GM23248 (cell line): ENCODE measurements at regions not wholly inside any gene's neighbourhood (a gene's known extent, or its start where the extent isn't known, plus 50 kb on each side); places are given as distances from the start of the nearest gene placed in this dataset.

ENCODE experiments used
- DNase-seq: peaks from one replicate; pipeline ENCODE4 v3.0.0-alpha.2; 2015
- H2AFZ ChIP-seq: fragments of 200-600 bp; sonication (generic); 2 replicates; pipeline ENCODE4 v1.6.1; 2016; ENCODE audit warnings: antibody characterized with exemption
- H3F3A ChIP-seq: fragments of 200-600 bp; sonication (generic); 2 replicates; pipeline ENCODE4 v1.6.1; 2016; ENCODE audit warnings: mild to moderate bottlenecking, antibody characterized with exemption, mixed run types; ENCODE audit not compliant: insufficient read depth
- H3K27ac ChIP-seq: fragments of 200-600 bp; sonication (generic); 2 replicates; pipeline ENCODE4 v1.5.1; 2016; ENCODE audit warnings: mild to moderate bottlenecking
- H3K27me3 ChIP-seq: fragments of 200-600 bp; sonication (generic); replicated peaks from 2 replicates; pipeline ENCODE4 v1.6.1; 2016; ENCODE audit warnings: mild to moderate bottlenecking; ENCODE audit not compliant: insufficient read depth
- H3K36me3 ChIP-seq: fragments of 200-600 bp; sonication (generic); 2 replicates; pipeline ENCODE4 v1.6.1; 2016; ENCODE audit warnings: low read depth, mild to moderate bottlenecking
- H3K4me1 ChIP-seq: fragments of 200-600 bp; sonication (generic); 2 replicates; pipeline ENCODE4 v1.6.1; 2016; ENCODE audit warnings: mild to moderate bottlenecking; ENCODE audit not compliant: insufficient read depth
- H3K4me2 ChIP-seq: fragments of 200-600 bp; sonication (generic); one replicate; pipeline ENCODE4 v1.6.1; 2016; ENCODE audit warnings: mild to moderate bottlenecking; ENCODE audit not compliant: unreplicated experiment
- H3K4me3 ChIP-seq: fragments of 200-600 bp; sonication (generic); 2 replicates; pipeline ENCODE4 v1.5.1; 2016; ENCODE audit warnings: mild to moderate bottlenecking
- H3K79me2 ChIP-seq: fragments of 200-600 bp; sonication (generic); 2 replicates; pipeline ENCODE4 v1.6.1; 2016; ENCODE audit warnings: mild to moderate bottlenecking; ENCODE audit not compliant: insufficient read depth
- H3K9ac ChIP-seq: fragments of 200-600 bp; sonication (generic); 2 replicates; pipeline ENCODE4 v1.6.1; 2016; ENCODE audit warnings: mild to moderate bottlenecking
- H3K9me2 ChIP-seq: fragments of 200-600 bp; sonication (generic); 2 replicates; pipeline ENCODE4 v1.6.1; 2016; ENCODE audit warnings: mixed run types, mild to moderate bottlenecking, moderate library complexity; ENCODE audit not compliant: insufficient read depth
- H3K9me3 ChIP-seq: fragments of 200-600 bp; sonication (generic); one replicate; pipeline ENCODE4 v1.6.1; 2017; ENCODE audit warnings: low read depth
- H4K20me1 ChIP-seq: fragments of 200-600 bp; sonication (generic); 2 replicates; pipeline ENCODE4 v1.6.0; 2016; ENCODE audit not compliant: insufficient read depth
- EZH2 ChIP-seq: fragments of 200-600 bp; sonication (generic); IDR thresholded peaks from 2 replicates; pipeline ENCODE4 v1.6.1; 2018; ENCODE audit warnings: antibody characterized with exemption, mild to moderate bottlenecking; ENCODE audit not compliant: insufficient read depth, poor library complexity, severe bottlenecking
- EZH2phosphoT487 ChIP-seq: fragments of 200-600 bp; sonication (generic); IDR thresholded peaks from 2 replicates; pipeline ENCODE4 v1.6.1; 2018; ENCODE audit warnings: antibody characterized with exemption, moderate library complexity, mild to moderate bottlenecking, low read depth; ENCODE audit not compliant: insufficient read depth
- WGBS, 2 experiments: methylation state at CpG; one replicate each; pipeline ENCODE4 v1.1.6; 2015 to 2017; ENCODE audit warnings: low lambda C conversion rate in 2 of 2, low coverage in 1 of 2; ENCODE audit errors: missing lambda C conversion rate in 2 of 2; 5-methylcytosine and 5-hydroxymethylcytosine counted together
- in situ Hi-C: fragments of 300-500 bp; cut with MboI; formaldehyde crosslinking; loops from 2 replicates; pipeline ENCODE4 v1.15.0; 2020

- WGBS, 2 experiments: 50 to 52% methylated on average over 2 of the region's 2 CpGs
- Histone ChIP-seq H3K27me3 (no peaks in the 10 kb centered on the region), H3K27ac (no peak overlapping the region), H3K9me2 (no peaks in the 10 kb centered on the region), H3K79me2 (no peaks in the 10 kb centered on the region), H3K9me3 (no peaks in the 10 kb centered on the region), H3K4me2 (no peak overlapping the region), H3K36me3 (no peaks in the 10 kb centered on the region), H3K4me3 (no peak overlapping the region), H4K20me1 (no peaks in the 10 kb centered on the region), H3F3A (no peaks in the 10 kb centered on the region), H3K4me1 (no peaks in the 10 kb centered on the region), H2AFZ (no peak overlapping the region), H3K9ac (no peak overlapping the region)
- TF ChIP-seq EZH2phosphoT487: no peak
- TF ChIP-seq EZH2: no peak
- DNase-seq: no peak
- in situ Hi-C loops: loop anchor here (25.0 kb wide), 1 partner anchor 99 kb away; no protein-coding TSS in a partner anchor
These were observed 336.1 kb downstream of the MLLT3 start for GRCh38 chr9:20286154-20286700.

- Histone ChIP-seq H4K20me1 (no peaks in the 10 kb centered on the region), H3K9me3 (no peaks in the 10 kb centered on the region), H3K9me2 (no peaks in the 10 kb centered on the region), H3K27me3 (no peaks in the 10 kb centered on the region), H3F3A (no peaks in the 10 kb centered on the region), H3K4me3 (no peak overlapping the region), H3K9ac (no peak overlapping the region), H2AFZ (no peak overlapping the region), H3K4me1 (no peaks in the 10 kb centered on the region), H3K79me2 (no peaks in the 10 kb centered on the region), H3K27ac (no peak overlapping the region), H3K36me3 (no peaks in the 10 kb centered on the region), H3K4me2 (no peak overlapping the region)
- WGBS, 2 experiments: 56 to 57% methylated on average over 3 of the region's 3 CpGs
- TF ChIP-seq EZH2phosphoT487 (no peak), EZH2 (no peak)
- no peak for DNase-seq
- in situ Hi-C loops: loop anchor here (25.0 kb wide), 1 partner anchor 97 kb away; no protein-coding TSS in a partner anchor
These were observed 337.6 kb downstream of the MLLT3 start for GRCh38 chr9:20284601-20285289.

DNA sequence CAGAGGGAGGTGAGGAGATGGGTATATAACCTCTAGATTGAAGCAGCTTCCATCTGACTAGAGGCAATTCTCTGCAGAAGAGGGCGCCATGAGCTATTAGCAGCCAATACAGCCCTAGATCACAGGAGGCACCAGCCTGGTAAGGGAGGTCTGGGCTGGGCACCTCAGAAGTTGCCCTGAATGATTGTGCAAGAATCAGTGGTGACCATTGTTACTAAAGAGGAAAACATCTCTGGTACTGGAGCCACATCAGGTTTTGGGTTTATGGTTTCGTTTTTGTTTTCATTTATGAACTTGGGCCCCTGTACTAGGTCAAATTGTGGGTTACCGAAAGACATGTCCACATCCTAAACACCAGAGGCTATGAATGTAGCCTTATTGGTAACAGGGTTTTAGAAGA is 342.0 kb downstream of the MLLT3 start:
- H3K27me3 ChIP-seq: no peaks in the 10 kb centered on the region
- H3K9me2 ChIP-seq: no peaks in the 10 kb centered on the region
- no peaks in the 10 kb centered on the region for H3K9me3 ChIP-seq
- no peak overlapping the region for H3K9ac ChIP-seq
- H4K20me1 ChIP-seq: no peaks in the 10 kb centered on the region
- no peaks in the 10 kb centered on the region for H3K4me1 ChIP-seq
- no peaks in the 10 kb centered on the region for H3F3A ChIP-seq
- H3K36me3 ChIP-seq: no peaks in the 10 kb centered on the region
- no peak overlapping the region for H3K4me3 ChIP-seq
- H3K4me2 ChIP-seq: no peak overlapping the region
- H3K27ac ChIP-seq: no peak overlapping the region
- no peak for TF ChIP-seq EZH2phosphoT487
- no peak for TF ChIP-seq EZH2
- H2AFZ ChIP-seq: no peak overlapping the region
- no peak for DNase-seq
- in situ Hi-C loops: loop anchor here (25.0 kb wide), 1 partner anchor 93 kb away; no protein-coding TSS in a partner anchor
- 67 to 75% methylated on average over 3 of the region's 3 CpGs for WGBS, 2 experiments
- H3K79me2 ChIP-seq: no peaks in the 10 kb centered on the region

- 46 to 49% methylated on average over 2 of the region's 2 CpGs for WGBS, 2 experiments
- Histone ChIP-seq H3K4me1 (no peaks in the 10 kb centered on the region), H3K9me3 (no peaks in the 10 kb centered on the region), H3K4me2 (no peak overlapping the region), H3K27me3 (0 out of 2 replicates have a peak, but pooled peaks cover 3% of the 10 kb centered on the region), H2AFZ (no peak overlapping the region), H3K4me3 (no peak overlapping the region), H3K9me2 (no peaks in the 10 kb centered on the region), H3F3A (no peaks in the 10 kb centered on the region), H3K36me3 (no peaks in the 10 kb centered on the region), H3K9ac (no peak overlapping the region), H3K27ac (no peak overlapping the region), H4K20me1 (no peaks in the 10 kb centered on the region), H3K79me2 (no peaks in the 10 kb centered on the region)
- TF ChIP-seq EZH2: no peak
- TF ChIP-seq EZH2phosphoT487: no peak
- in situ Hi-C loops: loop anchor here (25.0 kb wide), 1 partner anchor 89 kb away; no protein-coding TSS in a partner anchor
- no peak for DNase-seq
These were observed 345.5 kb downstream of the MLLT3 start for GRCh38 chr9:20276762-20277161.
